ENCODE measurements at regions not wholly inside any gene's neighbourhood (a gene's known extent, or its start where the extent isn't known, plus 50 kb on each side); places are given as distances from the start of the nearest gene placed in this dataset.

DNA sequence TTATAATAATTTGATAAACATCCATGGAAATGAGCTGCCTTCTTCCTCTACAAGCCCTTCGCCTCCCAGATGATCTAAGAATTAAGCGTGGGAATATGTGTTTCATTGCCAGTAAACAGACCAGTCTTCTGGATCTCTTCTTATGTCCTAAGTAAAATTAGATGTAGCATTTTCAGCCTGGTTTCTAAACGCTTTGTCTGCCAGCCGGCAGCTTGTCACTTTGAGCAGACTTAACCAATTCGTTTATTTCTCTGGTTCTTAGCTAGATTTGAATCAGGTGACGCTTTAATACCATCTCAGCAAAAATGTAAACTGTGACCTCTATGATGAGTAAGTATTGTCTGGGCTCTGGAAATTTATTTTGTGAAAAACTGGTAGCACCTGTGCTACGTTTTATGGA, 380.6 kb upstream of the NUDT12 start (continued):
- TF ChIP-seq ZBTB33 (IDR thresholded peaks at IDR 0.05; ENCODE audit: borderline replicate concordance, low read depth): no peak
- peak; percentile 35 to 96; a peak in 3 of 4 replicates for TF ChIP-seq EP300 (IDR thresholded peaks at IDR 0.05; ENCODE audit: borderline replicate concordance in 1 of 2, low read depth in 1 of 2, low read length in 1 of 2)
- no peak for TF ChIP-seq MAX (IDR thresholded peaks at IDR 0.05; ENCODE audit: low read depth)
- TF ChIP-seq RAD21 (IDR thresholded peaks at IDR 0.05; ENCODE audit: low read length): peak; percentile 27; the same call in 1 of the 2 replicates
- TF ChIP-seq SIN3A (IDR thresholded peaks at IDR 0.05; ENCODE audit: borderline replicate concordance, low read depth, low read length): 0 out of 2 replicates have a peak, but pooled peaks have one; percentile 25
- no peak for TF ChIP-seq FOXM1 (IDR thresholded peaks at IDR 0.05; ENCODE audit: low read depth)
- TF ChIP-seq FOSL2 (IDR thresholded peaks at IDR 0.05; ENCODE audit: borderline replicate concordance, low read depth): no peak; the same call in 1 of the 2 replicates
- no peak for TF ChIP-seq NRF1 (IDR thresholded peaks at IDR 0.05; ENCODE audit: low read depth, low read length)

GRCh38 chr5:103942587-103943186, 380.1 kb upstream of the NUDT12 start:
- ChIA-PET CTCF (interaction anchor here (0.7 to 2.0 kb wide), 6 partner anchors 74 to 404 kb away, joined by 3 to 5 read pairs (median 4); no protein-coding TSS in a partner anchor), POLR2A (no interaction called here)
- Histone ChIP-seq H3K27me3 (ENCODE audit: insufficient read depth) (no peaks in the 10 kb centered on the region), H3F3A (replicated peaks; ENCODE audit: insufficient read depth) (no peaks in the 10 kb centered on the region), H3K36me3 (replicated peaks in 1 of 2; ENCODE audit: control insufficient read depth in 1 of 2, insufficient read depth in 2 of 2, low read length in 1 of 2) (peaks cover 0 to 4% of the 10 kb centered on the region in 2 experiments), H3K9me2 (no peaks in the 10 kb centered on the region), H4K20me1 (ENCODE audit: insufficient read depth) (no peaks in the 10 kb centered on the region), H3K9ac (no peak overlapping the region), H3K4me3 (ENCODE audit: low read depth in 2 of 2, low read length in 1 of 2) (peak overlapping the region in 1 of 2 experiments; percentile 9; a peak in 1 of 4 replicates), H3K27ac (ENCODE audit: low read depth in 2 of 2, low read length in 1 of 2) (peak overlapping the region; percentile 31 to 97; a peak in 3 of 4 replicates), H3K4me2 (no peak overlapping the region), H3K9me3 (no peaks in the 10 kb centered on the region), H3K79me2 (ENCODE audit: insufficient read depth) (no peaks in the 10 kb centered on the region), H2AFZ (ENCODE audit: low read depth) (peak overlapping the region; percentile 58; the same call in 1 of the 2 replicates), H3K4me1 (ENCODE audit: control insufficient read depth in 1 of 2, insufficient read depth in 2 of 2, low read depth in 1 of 2, low read length in 1 of 2) (peaks cover 0 to 7% of the 10 kb centered on the region in 2 experiments; a peak in 1 of 4 replicates)
- WGBS (ENCODE audit: low lambda C conversion rate): 49% methylated on average over 6 of the region's 6 CpGs
- peak; percentile 17 for DNase-seq
- TF ChIP-seq RAD21 (IDR thresholded peaks at IDR 0.05; ENCODE audit: low read length) (peak; percentile 65), SMC3 (IDR thresholded peaks at IDR 0.05; ENCODE audit: low read depth, low read length) (0 out of 2 replicates have a peak, but pooled peaks have one; percentile 12), GATA2 (CRISPR knock-in tag; IDR thresholded peaks at IDR 0.05) (no peak)
- TF ChIP-seq, protein P1, sequence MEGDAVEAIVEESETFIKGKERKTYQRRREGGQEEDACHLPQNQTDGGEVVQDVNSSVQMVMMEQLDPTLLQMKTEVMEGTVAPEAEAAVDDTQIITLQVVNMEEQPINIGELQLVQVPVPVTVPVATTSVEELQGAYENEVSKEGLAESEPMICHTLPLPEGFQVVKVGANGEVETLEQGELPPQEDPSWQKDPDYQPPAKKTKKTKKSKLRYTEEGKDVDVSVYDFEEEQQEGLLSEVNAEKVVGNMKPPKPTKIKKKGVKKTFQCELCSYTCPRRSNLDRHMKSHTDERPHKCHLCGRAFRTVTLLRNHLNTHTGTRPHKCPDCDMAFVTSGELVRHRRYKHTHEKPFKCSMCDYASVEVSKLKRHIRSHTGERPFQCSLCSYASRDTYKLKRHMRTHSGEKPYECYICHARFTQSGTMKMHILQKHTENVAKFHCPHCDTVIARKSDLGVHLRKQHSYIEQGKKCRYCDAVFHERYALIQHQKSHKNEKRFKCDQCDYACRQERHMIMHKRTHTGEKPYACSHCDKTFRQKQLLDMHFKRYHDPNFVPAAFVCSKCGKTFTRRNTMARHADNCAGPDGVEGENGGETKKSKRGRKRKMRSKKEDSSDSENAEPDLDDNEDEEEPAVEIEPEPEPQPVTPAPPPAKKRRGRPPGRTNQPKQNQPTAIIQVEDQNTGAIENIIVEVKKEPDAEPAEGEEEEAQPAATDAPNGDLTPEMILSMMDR (IDR thresholded peaks at IDR 0.05): peak; percentile 51
